Pancreas (tissue), 10 donors: ENCODE measurements at regions not wholly inside any gene's neighbourhood (a gene's known extent, or its start where the extent isn't known, plus 50 kb on each side); places are given as distances from the start of the nearest gene placed in this dataset.
"Not testable (repeated sequence)": the region's sequence is repeated elsewhere in the genome, so short reads cannot be mapped to it uniquely, and the experiment has no call there.

Source experiments
- ATAC-seq, 4 donors: fragments of 200-7000 bp; cut with Tn5 transposase; one replicate each; pipeline versions ENCODE4 v1.8.0 to v1.9.1; 2020; ENCODE audit warnings: mild to moderate bottlenecking in 4 of 4, moderate library complexity in 4 of 4
- DNase-seq, 6 donors: peaks; one replicate each; pipeline ENCODE4 v3.0.0-alpha.2; 2020
- FAIRE-seq: peaks from 2 replicates; lab custom pipeline; 2012; peaks lifted over from hg19 to GRCh38; lab: Jason Lieb, UNC
- H3K27ac ChIP-seq, 4 donors: fragments of 200-600 bp; sonication (generic); 1 replicate in 3 of 4; 2 replicates in 1 of 4; pipeline versions ENCODE4 v1.5.0 to v1.8.0; 2020
- H3K27me3 ChIP-seq, 4 donors: fragments of 200-600 bp; one replicate each; pipeline ENCODE4 v1.8.0; 2021
- H3K36me3 ChIP-seq, 3 donors: fragments of 200-600 bp; sonication (generic) in 1 of 3; one replicate each; pipeline versions ENCODE4 v1.5.0 to v1.8.0; 2020 to 2021
- H3K4me1 ChIP-seq, 3 donors: fragments of 200-600 bp; one replicate each; pipeline ENCODE4 v1.8.0; 2021
- H3K4me3 ChIP-seq, 4 donors: fragments of 200-600 bp; sonication (generic) in 2 of 4; one replicate each; pipeline versions ENCODE4 v1.5.0 to v1.8.0; 2020 to 2021
- H3K9me3 ChIP-seq, 4 donors: fragments of 200-600 bp; one replicate each; pipeline ENCODE4 v1.8.0; 2021
- CTCF ChIP-seq, 4 donors: fragments of 200-600 bp; sonication (generic) in 3 of 4; IDR thresholded peaks; one replicate each; pipeline versions ENCODE4 v1.5.0 to v1.8.0; 2021; ENCODE audit warnings: antibody characterized with exemption in 4 of 4
- WGBS, 2 donors: extraction: QIAGEN DNeasy Blood & Tissue Kit; methylation state at CpG; one replicate each; pipeline ENCODE4 v1.1.7; 2013; 5-methylcytosine and 5-hydroxymethylcytosine counted together
- intact Hi-C, 3 donors: fragments of 100-400 bp; cut with DNase I; formaldehyde crosslinking; loops; one replicate each; pipeline versions ENCODE4 v1.11.1 to v1.14.2; 2022
- donor health status: healthy with polysubstance abuse.
- donor health status: DM: no; HTN: no; CAD: no; lungs with moderate emphysema.
- donor health status: DM: no; HTN: no; CAD: no.
- donor health status: control.
- donor health status: control.
- donor health status: Bipolar disorder and iron deficiency.
- donor health status: DM: yes; HTN: yes; CAD: no.
- donor health status: DM: no; HTN: no; CAD: no.
- donor health status: DM: no; HTN: no; CAD: no.
- donor health status: DM: yes; HTN: yes; CAD: no.

GRCh38 chr10:130513686-130514476 lies 377.7 kb downstream of the GLRX3 start:
- no peaks in the 10 kb centered on the region for H3K4me1 ChIP-seq
- ATAC-seq (no peak), DNase-seq (no peak), FAIRE-seq (no peak)
- 77 to 84% methylated on average over 13 of the region's 13 CpGs for WGBS, 2 donors
- no peaks in the 10 kb centered on the region for H3K9me3 ChIP-seq
- H3K27me3 ChIP-seq, result no peaks in the 10 kb centered on the region
- TF ChIP-seq CTCF (IDR thresholded peaks at IDR 0.05), result no peak
- no peak overlapping the region for H3K4me3 ChIP-seq
- H3K36me3 ChIP-seq, result no peaks in the 10 kb centered on the region
- no peak overlapping the region for H3K27ac ChIP-seq
- intact Hi-C loops, result no loop called here

GRCh38 chr10:130515670-130516069 lies 379.5 kb downstream of the GLRX3 start:
- no peak for TF ChIP-seq CTCF (IDR thresholded peaks at IDR 0.05)
- Histone ChIP-seq H3K27ac (no peak overlapping the region), H3K4me1 (no peaks in the 10 kb centered on the region), H3K9me3 (no peaks in the 10 kb centered on the region), H3K36me3 (no peaks in the 10 kb centered on the region), H3K4me3 (no peak overlapping the region), H3K27me3 (no peaks in the 10 kb centered on the region)
- DNase-seq (no peak), ATAC-seq (no peak), FAIRE-seq (no peak)
- intact Hi-C loops, result no loop called here
- 65 to 75% methylated on average over 6 of the region's 6 CpGs for WGBS, 2 donors

DNA sequence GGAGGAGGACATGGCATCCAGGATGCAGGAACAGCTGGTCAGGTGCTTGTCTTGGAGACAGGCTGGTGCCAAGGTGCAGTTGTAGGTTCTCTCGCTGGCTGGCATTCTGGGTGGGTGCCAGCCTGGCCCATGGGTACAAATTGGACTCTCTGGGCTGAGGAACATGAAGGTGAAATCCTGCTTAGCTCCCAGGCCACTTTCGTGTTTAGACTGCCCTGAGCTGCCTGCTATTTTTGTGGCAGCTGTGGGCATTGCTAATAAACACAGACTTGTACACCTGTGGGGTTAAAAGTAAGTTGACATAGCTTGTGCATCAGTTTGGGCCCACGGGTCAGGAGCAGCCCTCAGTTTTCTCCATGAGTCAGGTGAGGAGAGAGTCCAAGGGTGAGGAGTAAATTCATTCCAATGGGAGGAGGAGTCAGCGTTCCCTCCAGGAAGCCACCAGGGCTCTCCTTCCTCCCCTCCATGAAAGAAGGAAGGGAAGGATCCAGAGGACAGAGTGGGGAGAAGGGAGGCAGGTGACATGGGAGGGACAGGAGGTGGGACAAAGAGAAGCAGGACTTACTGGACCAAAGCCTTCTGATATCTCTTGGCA lies 380.0 kb downstream of the GLRX3 start:
- FAIRE-seq (no peak), DNase-seq (no peak), ATAC-seq (no peak)
- no peak overlapping the region for H3K27ac ChIP-seq
- intact Hi-C loops, result no loop called here
- H3K27me3 ChIP-seq, result no peaks in the 10 kb centered on the region
- 50 to 52% methylated on average over 4 of the region's 4 CpGs for WGBS, 2 donors
- H3K4me1 ChIP-seq, result no peaks in the 10 kb centered on the region
- no peak for TF ChIP-seq CTCF (IDR thresholded peaks at IDR 0.05)
- H3K9me3 ChIP-seq, result no peaks in the 10 kb centered on the region
- no peaks in the 10 kb centered on the region for H3K36me3 ChIP-seq
- H3K4me3 ChIP-seq, result no peak overlapping the region

GRCh38 chr10:130518921-130519320 lies 382.7 kb downstream of the GLRX3 start:
- DNase-seq, ATAC-seq, H3K4me1 ChIP-seq, H3K9me3 ChIP-seq, FAIRE-seq, H3K36me3 ChIP-seq, H3K4me3 ChIP-seq, H3K27me3 ChIP-seq, intact Hi-C loops, H3K27ac ChIP-seq: not testable (repeated sequence)
- WGBS, 2 donors, result 93 to 94% methylated on average over 3 to 5 of the region's 13 CpGs

DNA sequence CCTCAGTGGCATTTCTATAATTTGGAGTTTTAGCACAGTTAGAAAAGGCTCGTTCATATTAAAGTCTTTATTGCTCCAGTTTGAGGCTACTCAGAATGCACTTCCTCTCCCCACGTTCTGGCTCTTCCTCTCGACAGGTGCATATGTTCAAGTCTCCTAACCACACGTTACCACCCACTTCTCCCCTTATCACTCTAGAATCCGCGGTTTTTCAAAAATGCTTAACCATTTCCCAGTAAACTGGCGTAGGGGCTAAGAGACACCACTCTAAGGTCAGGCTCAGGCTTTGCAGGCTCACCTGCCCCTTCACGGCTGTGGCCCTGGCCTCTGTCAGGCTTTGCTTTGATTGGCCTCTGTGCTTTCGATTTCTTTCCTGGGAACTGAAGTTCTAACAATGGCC lies 383.6 kb downstream of the GLRX3 start:
- H3K27ac ChIP-seq, result no peak overlapping the region
- peaks cover 0 to 3% (median 0%) of the 10 kb centered on the region in 4 donors for H3K27me3 ChIP-seq
- H3K9me3 ChIP-seq, result no peaks in the 10 kb centered on the region
- DNase-seq, result no peak
- no peak for ATAC-seq
- H3K36me3 ChIP-seq, result no peaks in the 10 kb centered on the region
- intact Hi-C loops, result no loop called here
- H3K4me1 ChIP-seq, result no peaks in the 10 kb centered on the region
- FAIRE-seq, result no peak
- 64 to 65% methylated on average over 9 of the region's 9 CpGs for WGBS, 2 donors
- H3K4me3 ChIP-seq, result no peak overlapping the region
- TF ChIP-seq CTCF (IDR thresholded peaks at IDR 0.05), result no peak
